Neural crest cell (in vitro differentiated cells): ENCODE measurements at regions not wholly inside any gene's neighbourhood (a gene's known extent, or its start where the extent isn't known, plus 50 kb on each side); places are given as distances from the start of the nearest gene placed in this dataset.
A peak's percentile ranks its signal among the peaks of the same experiment; 100 is the strongest.

ENCODE experiments used
- DNase-seq: peaks from one replicate; pipeline ENCODE4 v3.0.0; 2021; ENCODE audit warnings: low read depth, mixed read lengths, low spot score
- H3K27ac Mint-ChIP-seq: one replicate; pipeline ENCODE4 v1.8.0; 2021; ENCODE audit warnings: mild to moderate bottlenecking, mixed read lengths; ENCODE audit not compliant: unreplicated experiment
- H3K27me3 Mint-ChIP-seq: 2 replicates; pipeline ENCODE4 v1.8.0; 2021; ENCODE audit warnings: low read depth, mild to moderate bottlenecking, mixed read lengths
- H3K36me3 Mint-ChIP-seq: 2 replicates; pipeline ENCODE4 v1.8.0; 2021; ENCODE audit warnings: low read depth, mild to moderate bottlenecking, mixed read lengths
- H3K4me1 Mint-ChIP-seq: 2 replicates; pipeline ENCODE4 v1.8.0; 2021; ENCODE audit warnings: mixed read lengths
- H3K4me3 Mint-ChIP-seq: one replicate; pipeline ENCODE4 v1.8.0; 2021; ENCODE audit warnings: mild to moderate bottlenecking, mixed read lengths
- H3K9me3 Mint-ChIP-seq: 2 replicates; pipeline ENCODE4 v1.8.0; 2021; ENCODE audit warnings: mixed read lengths
- CTCF ChIP-seq: fragments of 200-600 bp; sonication (generic); conservative IDR thresholded peaks from 2 replicates; pipeline ENCODE4 v1.5.0; 2021; ENCODE audit warnings: antibody characterized with exemption, mild to moderate bottlenecking

- Mint-ChIP-seq H3K36me3 (no peaks in the 10 kb centered on the region), H3K4me1 (peaks cover 28% of the 10 kb centered on the region), H3K27me3 (no peaks in the 10 kb centered on the region), H3K4me3 (no peak overlapping the region), H3K9me3 (no peaks in the 10 kb centered on the region), H3K27ac (peak overlapping the region; percentile 59)
- TF ChIP-seq CTCF, result no peak
- DNase-seq, result no peak
Measured at GRCh38 chr18:37669991-37670534, 104.5 kb upstream of the CELF4 start.

GRCh38 chr18:37668971-37669747 is 103.6 kb upstream of the CELF4 start:
- no peak for TF ChIP-seq CTCF
- peak; percentile 6 for DNase-seq
- no peaks in the 10 kb centered on the region for H3K9me3 Mint-ChIP-seq
- no peaks in the 10 kb centered on the region for H3K27me3 Mint-ChIP-seq
- H3K4me3 Mint-ChIP-seq, result no peak overlapping the region
- H3K36me3 Mint-ChIP-seq, result no peaks in the 10 kb centered on the region
- H3K27ac Mint-ChIP-seq, result no peak overlapping the region
- peaks cover 28% of the 10 kb centered on the region for H3K4me1 Mint-ChIP-seq

- TF ChIP-seq CTCF, result no peak
- H3K27ac Mint-ChIP-seq, result no peak overlapping the region
- H3K4me3 Mint-ChIP-seq, result no peak overlapping the region
- no peaks in the 10 kb centered on the region for H3K36me3 Mint-ChIP-seq
- no peaks in the 10 kb centered on the region for H3K9me3 Mint-ChIP-seq
- H3K27me3 Mint-ChIP-seq, result no peaks in the 10 kb centered on the region
- peaks cover 28% of the 10 kb centered on the region for H3K4me1 Mint-ChIP-seq
- DNase-seq, result no peak
Measured at GRCh38 chr18:37667836-37668235, 102.2 kb upstream of the CELF4 start.

- Mint-ChIP-seq H3K4me3 (no peak overlapping the region), H3K4me1 (peaks cover 28% of the 10 kb centered on the region), H3K27me3 (no peaks in the 10 kb centered on the region), H3K9me3 (no peaks in the 10 kb centered on the region), H3K27ac (no peak overlapping the region), H3K36me3 (no peaks in the 10 kb centered on the region)
- DNase-seq, result no peak
- no peak for TF ChIP-seq CTCF
Measured at GRCh38 chr18:37666991-37667390, 101.4 kb upstream of the CELF4 start.

- Mint-ChIP-seq H3K27ac (no peak overlapping the region), H3K4me1 (peaks cover 28% of the 10 kb centered on the region), H3K4me3 (no peak overlapping the region), H3K9me3 (no peaks in the 10 kb centered on the region), H3K36me3 (no peaks in the 10 kb centered on the region), H3K27me3 (no peaks in the 10 kb centered on the region)
- no peak for DNase-seq
- TF ChIP-seq CTCF, result no peak
Measured at GRCh38 chr18:37666451-37666850, 100.9 kb upstream of the CELF4 start.
